HEK293 (cell line): ENCODE measurements at regions not wholly inside any gene's neighbourhood (a gene's known extent, or its start where the extent isn't known, plus 50 kb on each side); places are given as distances from the start of the nearest gene placed in this dataset.

Experiments used
- CTCF ChIA-PET: fragments of 350-600 bp; formaldehyde crosslinking; extraction: SDS; loops from one replicate; lab custom pipeline; 2021; ENCODE audit warnings: antibody characterized with exemption; lab: Yijun Ruan, JAX
- POLR2A ChIA-PET: fragments of 300-600 bp; formaldehyde crosslinking; extraction: SDS; loops from one replicate; lab custom pipeline; 2020; ENCODE audit warnings: antibody characterized with exemption, inconsistent platforms; lab: Yijun Ruan, JAX
- H3K27ac ChIP-seq: fragments of 200-500 bp; sonication (Bioruptor generic); 2 replicates; pipeline ENCODE4 v1.5.1; 2014; ENCODE audit warnings: low read depth, low read length, control low read depth, inconsistent platforms; ENCODE audit errors: extremely low read depth
- H3K36me3 ChIP-seq, 2 experiments: fragments of 200-500 bp in 1 of 2; sonication (Bioruptor generic) in 1 of 2; 1 replicate in 1 of 2; 2 replicates in 1 of 2; pipeline ENCODE4 v1.5.1; 2014 to 2017; ENCODE audit warnings: inconsistent platforms in 2 of 2, low read length in 2 of 2; ENCODE audit not compliant: control insufficient read depth in 2 of 2, insufficient read depth in 1 of 2
- H3K4me1 ChIP-seq: fragments of 200-500 bp; sonication (Bioruptor generic); 2 replicates; pipeline ENCODE4 v1.5.1; 2014; ENCODE audit warnings: mild to moderate bottlenecking, low read length, inconsistent platforms; ENCODE audit not compliant: control insufficient read depth, insufficient read depth
- H3K4me3 ChIP-seq: 2 replicates; pipeline ENCODE4 v1.5.1; 2011; ENCODE audit warnings: low read depth, mild to moderate bottlenecking, control low read depth, low read length, moderate library complexity
- H3K9me3 ChIP-seq: fragments of 200-500 bp; sonication (Bioruptor generic); 2 replicates; pipeline ENCODE4 v1.5.1; 2014; ENCODE audit warnings: low read depth, low read length, inconsistent platforms; ENCODE audit not compliant: control insufficient read depth, insufficient read depth
- ATF2 ChIP-seq: fragments of 450-650 bp; formaldehyde crosslinking; IDR thresholded peaks from 2 replicates; pipeline ENCODE4 v1.5.1; 2016; ENCODE audit warnings: missing biosample characterization, missing genetic modification characterization, low read depth
- GFI1B ChIP-seq: fragments of 450-650 bp; formaldehyde crosslinking; IDR thresholded peaks from 2 replicates; pipeline ENCODE4 v1.5.1; 2016; ENCODE audit warnings: missing biosample characterization, missing genetic modification characterization
- OVOL3 ChIP-seq: fragments of 450-650 bp; formaldehyde crosslinking; IDR thresholded peaks from 2 replicates; pipeline ENCODE4 v1.5.1; 2016; ENCODE audit warnings: missing biosample characterization, missing genetic modification characterization
- SCRT1 ChIP-seq: fragments of 450-650 bp; formaldehyde crosslinking; IDR thresholded peaks from 2 replicates; pipeline ENCODE4 v1.5.1; 2016; ENCODE audit warnings: missing biosample characterization, missing genetic modification characterization, borderline replicate concordance
- TSHZ1 ChIP-seq: fragments of 450-650 bp; formaldehyde crosslinking; IDR thresholded peaks from 2 replicates; pipeline ENCODE4 v1.5.1; 2016; ENCODE audit warnings: missing biosample characterization, missing genetic modification characterization, borderline replicate concordance
- ZBTB44 ChIP-seq: fragments of 450-650 bp; IDR thresholded peaks from 2 replicates; pipeline ENCODE4 v1.5.1; 2018; ENCODE audit warnings: missing biosample characterization, mild to moderate bottlenecking, missing genetic modification characterization
- ZFHX2 ChIP-seq: fragments of 450-650 bp; formaldehyde crosslinking; conservative IDR thresholded peaks from 2 replicates; pipeline ENCODE4 v1.5.1; 2016; ENCODE audit warnings: missing biosample characterization, missing genetic modification characterization
- ZNF114 ChIP-seq: fragments of 450-650 bp; formaldehyde crosslinking; IDR thresholded peaks from 2 replicates; pipeline ENCODE4 v1.5.0; 2017; ENCODE audit warnings: missing biosample characterization, missing genetic modification characterization
- ZNF146 ChIP-seq: fragments of 450-650 bp; formaldehyde crosslinking; IDR thresholded peaks from 2 replicates; pipeline ENCODE4 v1.5.1; 2016; ENCODE audit warnings: missing biosample characterization, missing genetic modification characterization
- ZNF155 ChIP-seq: fragments of 450-650 bp; formaldehyde crosslinking; IDR thresholded peaks from 2 replicates; pipeline ENCODE4 v1.5.1; 2016; ENCODE audit warnings: missing biosample characterization, missing genetic modification characterization
- ZNF311 ChIP-seq: fragments of 450-650 bp; formaldehyde crosslinking; IDR thresholded peaks from 2 replicates; pipeline ENCODE4 v1.5.1; 2017; ENCODE audit warnings: missing biosample characterization, missing genetic modification characterization, borderline replicate concordance
- ZNF488 ChIP-seq: fragments of 450-650 bp; formaldehyde crosslinking; IDR thresholded peaks from 2 replicates; pipeline ENCODE4 v1.5.1; 2016; ENCODE audit warnings: missing biosample characterization, missing genetic modification characterization
- ZNF571 ChIP-seq: fragments of 450-650 bp; formaldehyde crosslinking; IDR thresholded peaks from 2 replicates; pipeline ENCODE4 v1.5.0; 2017; ENCODE audit warnings: missing biosample characterization, missing genetic modification characterization
- ZNF624 ChIP-seq: fragments of 450-650 bp; formaldehyde crosslinking; IDR thresholded peaks from 2 replicates; pipeline ENCODE4 v1.5.1; 2017; ENCODE audit warnings: missing biosample characterization, missing genetic modification characterization
- ZNF791 ChIP-seq: fragments of 450-650 bp; formaldehyde crosslinking; IDR thresholded peaks from 2 replicates; pipeline ENCODE4 v1.5.1; 2016; ENCODE audit warnings: missing biosample characterization, missing genetic modification characterization
- ZSCAN30 ChIP-seq: fragments of 450-650 bp; IDR thresholded peaks from 2 replicates; pipeline ENCODE4 v1.5.1; 2018; ENCODE audit warnings: missing biosample characterization, mild to moderate bottlenecking, missing genetic modification characterization, moderate library complexity
- ZSCAN4 ChIP-seq: fragments of 450-650 bp; formaldehyde crosslinking; IDR thresholded peaks from 2 replicates; pipeline ENCODE4 v1.5.1; 2017; ENCODE audit warnings: missing biosample characterization, missing genetic modification characterization

GRCh38 chr13:74574964-74575728 is 440.9 kb upstream of the KLF12 start (continued):
- TF ChIP-seq ZSCAN4 (tag by site-specific recombination) (no peak), ATF2 (tag by site-specific recombination) (no peak)

GRCh38 chr13:74573654-74574053 is 439.4 kb upstream of the KLF12 start:
- CTCF ChIA-PET = interaction anchor here (0.7 to 1.4 kb wide), 9 partner anchors 10 to 685 kb away, joined by 3 to 5 read pairs (median 3); no protein-coding TSS in a partner anchor
- H3K27ac ChIP-seq = no peak overlapping the region
- no peak for TF ChIP-seq ZNF114
- TF ChIP-seq ZNF571 = no peak
- TF ChIP-seq ZSCAN30 = no peak
- TF ChIP-seq ZFHX2 (tag by site-specific recombination) = no peak
- TF ChIP-seq ZNF624 (tag by site-specific recombination) = no peak
- no peak for TF ChIP-seq ZBTB44
- TF ChIP-seq ZNF791 (tag by site-specific recombination) = no peak
- no peak for TF ChIP-seq OVOL3 (tag by site-specific recombination)
- TF ChIP-seq ZNF155 (tag by site-specific recombination) = no peak
- TF ChIP-seq ZNF311 (tag by site-specific recombination) = no peak
- no peak for TF ChIP-seq ZNF488 (tag by site-specific recombination)
- TF ChIP-seq GFI1B = no peak
- no peak for TF ChIP-seq ZNF146 (tag by site-specific recombination)
- no peak for TF ChIP-seq SCRT1 (tag by site-specific recombination)
- no peak for TF ChIP-seq TSHZ1 (tag by site-specific recombination)

More at GRCh38 chr13:74573654-74574053, 439.4 kb upstream of the KLF12 start:
- POLR2A ChIA-PET = no interaction called here
- H3K4me1 ChIP-seq = no peaks in the 10 kb centered on the region
- no peaks in the 10 kb centered on the region for H3K9me3 ChIP-seq
- no peaks in the 10 kb centered on the region for H3K36me3 ChIP-seq
- H3K4me3 ChIP-seq = no peak overlapping the region
